ENCODE measurements at regions not wholly inside any gene's neighbourhood (a gene's known extent, or its start where the extent isn't known, plus 50 kb on each side); places are given as distances from the start of the nearest gene placed in this dataset.

DNA sequence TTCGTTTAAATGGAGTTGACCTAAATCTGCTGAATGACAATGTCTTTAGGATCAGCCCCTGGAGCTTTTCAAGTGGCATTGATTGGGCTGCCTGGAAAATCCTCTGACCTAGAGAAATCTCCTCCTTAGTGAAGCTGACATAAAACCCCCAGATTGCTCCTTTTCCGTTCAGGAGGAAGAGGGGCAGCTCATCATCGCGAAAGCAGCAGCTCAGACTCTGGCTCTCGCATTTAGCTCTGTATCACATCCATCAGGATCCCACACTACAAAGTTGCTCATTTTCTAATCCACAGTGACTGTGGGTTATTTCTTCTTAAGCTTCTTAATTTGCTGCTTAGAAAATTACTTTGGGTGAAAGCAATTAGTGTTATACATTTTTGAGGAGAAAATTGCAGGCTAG is 373.7 kb downstream of the ENC1 start:
- Histone ChIP-seq H4K8ac (ENCODE audit: extremely low read depth, insufficient read depth, low read length) (no peak overlapping the region), H3K23ac (ENCODE audit: insufficient read length) (no peak overlapping the region), H3K36me3 (ENCODE audit: control insufficient read depth in 2 of 4, insufficient read depth in 4 of 4, low read length in 3 of 4) (no peaks in the 10 kb centered on the region), H2BK120ac (replicated peaks; ENCODE audit: low read depth, low read length) (no peak overlapping the region), H2BK5ac (ENCODE audit: low read depth, low read length) (no peak overlapping the region), H3K23me2 (ENCODE audit: low read depth, low read length) (no peaks in the 10 kb centered on the region), H3K18ac (ENCODE audit: extremely low read depth, low read length) (no peak overlapping the region), H3K4me2 (ENCODE audit: insufficient read depth in 1 of 2, low read depth in 2 of 2, low read length in 2 of 2) (no peak overlapping the region), H3K4me1 (replicated peaks in 1 of 4; ENCODE audit: control insufficient read depth in 3 of 4, insufficient read depth in 4 of 4, low read length in 3 of 4) (no peaks in the 10 kb centered on the region), H3K9me3 (ENCODE audit: insufficient read depth in 2 of 2, low read depth in 1 of 2, low read length in 1 of 2) (no peaks in the 10 kb centered on the region), H2AK5ac (ENCODE audit: low read depth, low read length) (no peak overlapping the region), H3K9ac (replicated peaks in 1 of 4; ENCODE audit: extremely low read depth in 1 of 4, low read depth in 3 of 4, low read length in 3 of 4) (no peak overlapping the region), H4K5ac (ENCODE audit: insufficient read length, low read depth, low read length) (no peak overlapping the region), H2AFZ (ENCODE audit: low read length) (no peak overlapping the region), H3K4ac (replicated peaks; ENCODE audit: insufficient read length, low read depth, low read length) (no peak overlapping the region), H3K79me2 (ENCODE audit: control insufficient read depth in 1 of 2, insufficient read depth in 2 of 2, low read length in 2 of 2) (no peaks in the 10 kb centered on the region), H3K4me3 (ENCODE audit: extremely low read depth in 1 of 4, insufficient read depth in 2 of 4, low read depth in 3 of 4, low read length in 4 of 4) (no peak overlapping the region), H3K79me1 (ENCODE audit: low read depth, low read length) (no peaks in the 10 kb centered on the region), H2BK12ac (ENCODE audit: low read depth, low read length) (no peak overlapping the region), H3K14ac (ENCODE audit: insufficient read length) (no peak overlapping the region), H2BK15ac (ENCODE audit: low read length) (no peak overlapping the region), H4K20me1 (replicated peaks in 1 of 2; ENCODE audit: control insufficient read depth in 1 of 2, insufficient read depth in 2 of 2, low read length in 2 of 2) (no peaks in the 10 kb centered on the region), H3K56ac (replicated peaks; ENCODE audit: insufficient read length, low read depth, low read length) (no peak overlapping the region), H3K27me3 (replicated peaks in 1 of 4; ENCODE audit: control insufficient read depth in 3 of 4, extremely low read depth in 1 of 4, insufficient read depth in 3 of 4, low read length in 3 of 4) (no peaks in the 10 kb centered on the region), H4K91ac (replicated peaks; ENCODE audit: insufficient read length, low read length) (no peak overlapping the region), H3K27ac (ENCODE audit: low read depth, low read length) (no peak overlapping the region), H2BK20ac (ENCODE audit: low read length) (no peak overlapping the region)
- POLR2A ChIA-PET (ENCODE audit: partially characterized antibody): interaction anchor here (0.5 to 1.0 kb wide), 2 partner anchors 8 to 449 kb away, joined by 3 read pairs; no protein-coding TSS in a partner anchor
- CTCF ChIA-PET (ENCODE audit: partially characterized antibody): interaction anchor here (1.3 to 2.3 kb wide), 2 partner anchors 10 to 69 kb away, joined by 4 to 8 read pairs; no protein-coding TSS in a partner anchor
- 92% methylated on average over 5 of the region's 5 CpGs; no CpG with 5 or more reads in 1 of the 2 experiments for WGBS, 2 experiments (ENCODE audit: extremely low coverage in 1 of 2, insufficient coverage in 1 of 2, insufficient read length in 1 of 2, insufficient replicate concordance in 2 of 2, low coverage in 1 of 2, low lambda C conversion rate in 2 of 2, missing lambda C conversion rate in 1 of 2)
- no peak for FAIRE-seq
- no peak for DNase-seq (ENCODE audit: low read depth in 1 of 2, low spot score in 2 of 2)
- TF ChIP-seq CHD1 (IDR thresholded peaks at IDR 0.05; ENCODE audit: low read depth, low read length) (no peak), SUZ12 (IDR thresholded peaks at IDR 0.05; ENCODE audit: low read length) (no peak), FOSL1 (IDR thresholded peaks at IDR 0.05; ENCODE audit: insufficient read depth, low read depth, low read length) (no peak), BRCA1 (IDR thresholded peaks at IDR 0.05; ENCODE audit: low read depth, low read length) (no peak), BCL11A (IDR thresholded peaks at IDR 0.05; ENCODE audit: low read depth in 2 of 2, low read length in 2 of 2) (no peak), SRF (IDR thresholded peaks at IDR 0.05; ENCODE audit: low read depth, low read length) (no peak), POLR2A (IDR thresholded peaks at IDR 0.05; ENCODE audit: control extremely low read depth in 1 of 2, low read depth in 2 of 2, low read length in 2 of 2) (no peak), CEBPB (IDR thresholded peaks at IDR 0.05; ENCODE audit: low read depth, low read length) (no peak), KDM5A (IDR thresholded peaks at IDR 0.05; ENCODE audit: low read length) (no peak), ZNF274 (IDR thresholded peaks at IDR 0.05; ENCODE audit: borderline replicate concordance, extremely low read depth, low read length) (no peak), GTF2F1 (IDR thresholded peaks at IDR 0.05; ENCODE audit: borderline replicate concordance, low read depth, low read length) (no peak), CTBP2 (IDR thresholded peaks at IDR 0.05; ENCODE audit: borderline replicate concordance, insufficient read depth, insufficient read length, low read length) (no peak), PHF8 (conservative IDR thresholded peaks at IDR 0.05; ENCODE audit: low read depth, low read length) (no peak), CHD2 (IDR thresholded peaks at IDR 0.05; ENCODE audit: low read length) (no peak)
- TF ChIP-seq, protein P1, sequence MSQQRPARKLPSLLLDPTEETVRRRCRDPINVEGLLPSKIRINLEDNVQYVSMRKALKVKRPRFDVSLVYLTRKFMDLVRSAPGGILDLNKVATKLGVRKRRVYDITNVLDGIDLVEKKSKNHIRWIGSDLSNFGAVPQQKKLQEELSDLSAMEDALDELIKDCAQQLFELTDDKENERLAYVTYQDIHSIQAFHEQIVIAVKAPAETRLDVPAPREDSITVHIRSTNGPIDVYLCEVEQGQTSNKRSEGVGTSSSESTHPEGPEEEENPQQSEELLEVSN (IDR thresholded peaks at IDR 0.05): no peak
